Pancreas (tissue), 10 donors: ENCODE measurements at regions not wholly inside any gene's neighbourhood (a gene's known extent, or its start where the extent isn't known, plus 50 kb on each side); places are given as distances from the start of the nearest gene placed in this dataset.

Source experiments
- ATAC-seq, 4 donors: fragments of 200-7000 bp; cut with Tn5 transposase; one replicate each; pipeline versions ENCODE4 v1.8.0 to v1.9.1; 2020; ENCODE audit warnings: mild to moderate bottlenecking in 4 of 4, moderate library complexity in 4 of 4
- DNase-seq, 6 donors: peaks; one replicate each; pipeline ENCODE4 v3.0.0-alpha.2; 2020
- FAIRE-seq: peaks from 2 replicates; lab custom pipeline; 2012; peaks lifted over from hg19 to GRCh38; lab: Jason Lieb, UNC
- H3K27ac ChIP-seq, 4 donors: fragments of 200-600 bp; sonication (generic); 1 replicate in 3 of 4; 2 replicates in 1 of 4; pipeline versions ENCODE4 v1.5.0 to v1.8.0; 2020
- H3K27me3 ChIP-seq, 4 donors: fragments of 200-600 bp; one replicate each; pipeline ENCODE4 v1.8.0; 2021
- H3K36me3 ChIP-seq, 3 donors: fragments of 200-600 bp; sonication (generic) in 1 of 3; one replicate each; pipeline versions ENCODE4 v1.5.0 to v1.8.0; 2020 to 2021
- H3K4me1 ChIP-seq, 3 donors: fragments of 200-600 bp; one replicate each; pipeline ENCODE4 v1.8.0; 2021
- H3K4me3 ChIP-seq, 4 donors: fragments of 200-600 bp; sonication (generic) in 2 of 4; one replicate each; pipeline versions ENCODE4 v1.5.0 to v1.8.0; 2020 to 2021
- H3K9me3 ChIP-seq, 4 donors: fragments of 200-600 bp; one replicate each; pipeline ENCODE4 v1.8.0; 2021
- WGBS, 2 donors: extraction: QIAGEN DNeasy Blood & Tissue Kit; methylation state at CpG; one replicate each; pipeline ENCODE4 v1.1.7; 2013; 5-methylcytosine and 5-hydroxymethylcytosine counted together
- intact Hi-C, 3 donors: fragments of 100-400 bp; cut with DNase I; formaldehyde crosslinking; loops; one replicate each; pipeline versions ENCODE4 v1.11.1 to v1.14.2; 2022
- TF ChIP-seq, protein P1 (sequence below), 4 donors: fragments of 200-600 bp; sonication (generic) in 3 of 4; IDR thresholded peaks; one replicate each; pipeline versions ENCODE4 v1.5.0 to v1.8.0; 2021; ENCODE audit warnings: antibody characterized with exemption in 4 of 4
- donor health status: healthy with polysubstance abuse.
- donor health status: DM: no; HTN: no; CAD: no; lungs with moderate emphysema.
- donor health status: DM: no; HTN: no; CAD: no.
- donor health status: control.
- donor health status: control.
- donor health status: Bipolar disorder and iron deficiency.
- donor health status: DM: yes; HTN: yes; CAD: no.
- donor health status: DM: no; HTN: no; CAD: no.
- donor health status: DM: no; HTN: no; CAD: no.
- donor health status: DM: yes; HTN: yes; CAD: no.

DNA sequence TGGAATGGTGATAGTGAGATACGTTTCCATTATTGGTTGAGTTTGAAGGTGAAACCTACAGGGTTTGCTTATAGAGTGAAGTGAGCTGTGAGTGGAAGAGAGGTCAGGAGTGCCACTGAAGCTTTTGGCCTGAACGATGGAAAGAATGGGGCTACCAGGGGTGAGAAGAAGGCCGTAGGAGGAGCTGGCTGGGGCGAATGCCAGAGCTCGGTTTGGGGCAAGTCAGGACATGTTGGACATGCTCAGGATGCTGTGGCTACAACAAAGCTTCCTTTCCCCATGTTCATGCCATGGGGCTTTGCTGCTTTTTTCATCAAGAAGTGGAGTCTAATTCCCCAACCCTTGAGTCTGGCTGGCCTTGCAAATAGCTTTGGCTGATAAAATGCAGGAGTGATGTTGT, 253.7 kb downstream of the GLRX3 start:
- FAIRE-seq (no peak), DNase-seq (no peak), ATAC-seq (no peak)
- no peaks in the 10 kb centered on the region for H3K27me3 ChIP-seq
- TF ChIP-seq, protein P1, sequence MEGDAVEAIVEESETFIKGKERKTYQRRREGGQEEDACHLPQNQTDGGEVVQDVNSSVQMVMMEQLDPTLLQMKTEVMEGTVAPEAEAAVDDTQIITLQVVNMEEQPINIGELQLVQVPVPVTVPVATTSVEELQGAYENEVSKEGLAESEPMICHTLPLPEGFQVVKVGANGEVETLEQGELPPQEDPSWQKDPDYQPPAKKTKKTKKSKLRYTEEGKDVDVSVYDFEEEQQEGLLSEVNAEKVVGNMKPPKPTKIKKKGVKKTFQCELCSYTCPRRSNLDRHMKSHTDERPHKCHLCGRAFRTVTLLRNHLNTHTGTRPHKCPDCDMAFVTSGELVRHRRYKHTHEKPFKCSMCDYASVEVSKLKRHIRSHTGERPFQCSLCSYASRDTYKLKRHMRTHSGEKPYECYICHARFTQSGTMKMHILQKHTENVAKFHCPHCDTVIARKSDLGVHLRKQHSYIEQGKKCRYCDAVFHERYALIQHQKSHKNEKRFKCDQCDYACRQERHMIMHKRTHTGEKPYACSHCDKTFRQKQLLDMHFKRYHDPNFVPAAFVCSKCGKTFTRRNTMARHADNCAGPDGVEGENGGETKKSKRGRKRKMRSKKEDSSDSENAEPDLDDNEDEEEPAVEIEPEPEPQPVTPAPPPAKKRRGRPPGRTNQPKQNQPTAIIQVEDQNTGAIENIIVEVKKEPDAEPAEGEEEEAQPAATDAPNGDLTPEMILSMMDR (IDR thresholded peaks at IDR 0.05): no peak
- H3K27ac ChIP-seq: no peak overlapping the region
- no peaks in the 10 kb centered on the region for H3K36me3 ChIP-seq
- intact Hi-C loops: no loop called here
- H3K4me3 ChIP-seq: no peak overlapping the region
- 79 to 85% methylated on average over 5 of the region's 5 CpGs for WGBS, 2 donors
- no peaks in the 10 kb centered on the region for H3K4me1 ChIP-seq
- H3K9me3 ChIP-seq: no peaks in the 10 kb centered on the region

DNA sequence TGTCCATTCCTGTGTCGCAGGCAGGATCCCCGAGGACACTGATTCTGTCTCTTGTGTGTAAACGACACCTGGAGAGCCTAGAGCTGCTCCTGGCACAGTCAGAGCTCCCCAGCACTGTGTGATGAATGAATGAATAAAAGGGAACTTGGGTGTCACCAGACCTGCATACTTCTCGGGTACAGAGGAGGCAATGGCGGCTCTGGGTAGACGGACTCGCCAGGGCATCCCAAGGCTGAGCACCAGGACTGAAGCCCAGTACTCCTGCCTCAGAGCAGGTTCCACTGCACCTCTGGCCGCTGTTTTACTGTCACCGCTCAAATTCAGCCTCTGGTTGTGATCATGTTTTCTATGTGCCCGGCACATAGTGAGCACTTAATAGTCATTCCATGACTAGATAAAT, 255.8 kb downstream of the GLRX3 start:
- H3K36me3 ChIP-seq: no peaks in the 10 kb centered on the region
- ATAC-seq: no peak
- H3K27ac ChIP-seq: no peak overlapping the region
- H3K9me3 ChIP-seq: no peaks in the 10 kb centered on the region
- no peaks in the 10 kb centered on the region for H3K4me1 ChIP-seq
- TF ChIP-seq, protein P1 (IDR thresholded peaks at IDR 0.05): no peak
- FAIRE-seq: no peak
- intact Hi-C loops: no loop called here
- H3K4me3 ChIP-seq: no peak overlapping the region
- no peaks in the 10 kb centered on the region for H3K27me3 ChIP-seq
- 76 to 87% methylated on average over 10 of the region's 10 CpGs for WGBS, 2 donors
- DNase-seq: no peak

DNA sequence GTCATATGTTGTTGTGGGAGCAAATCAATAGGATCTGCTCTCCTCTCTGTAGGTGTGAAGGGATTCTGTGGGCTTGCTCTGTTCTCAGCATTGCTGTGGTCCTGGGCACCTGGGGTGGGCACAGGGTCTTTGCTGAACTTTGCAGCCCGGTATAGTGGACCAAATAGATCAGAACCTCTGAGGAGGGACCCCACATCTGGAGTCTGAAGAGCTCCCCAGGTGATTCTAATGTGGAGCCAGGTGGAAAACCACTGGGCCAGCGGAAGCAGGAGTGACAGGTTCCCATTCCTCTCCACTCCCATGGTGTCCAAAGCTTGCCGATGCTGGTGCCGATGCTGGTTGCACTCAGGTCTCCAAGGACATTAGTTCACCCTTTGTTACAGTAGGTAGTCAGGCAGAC, 257.2 kb downstream of the GLRX3 start:
- no peaks in the 10 kb centered on the region for H3K9me3 ChIP-seq
- intact Hi-C loops: no loop called here
- H3K4me1 ChIP-seq: no peaks in the 10 kb centered on the region
- TF ChIP-seq, protein P1 (IDR thresholded peaks at IDR 0.05): no peak
- H3K27me3 ChIP-seq: no peaks in the 10 kb centered on the region
- 88 to 93% methylated on average over 4 of the region's 4 CpGs for WGBS, 2 donors
- no peak for ATAC-seq
- no peak for FAIRE-seq
- no peak overlapping the region for H3K4me3 ChIP-seq
- no peaks in the 10 kb centered on the region for H3K36me3 ChIP-seq
- no peak for DNase-seq
- H3K27ac ChIP-seq: no peak overlapping the region

DNA sequence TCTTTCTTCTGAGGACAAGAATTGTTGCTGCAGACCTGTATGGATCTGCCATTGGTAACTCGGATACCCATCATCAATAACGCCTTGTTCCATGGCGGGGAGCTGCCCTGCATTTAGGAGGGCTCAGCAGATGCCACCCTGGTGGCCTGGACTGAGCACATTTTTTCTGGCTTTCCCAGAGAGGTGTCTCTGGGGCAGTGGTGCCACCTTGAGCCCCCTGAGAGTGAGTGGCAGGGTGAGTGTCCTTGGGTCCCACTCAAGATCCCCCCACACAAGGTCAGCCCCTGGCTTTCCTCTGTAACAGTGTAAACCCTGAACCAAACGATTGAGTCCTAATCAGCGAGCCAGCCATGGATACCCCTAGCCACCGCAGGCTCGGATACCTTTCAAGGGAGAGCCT, 258.6 kb downstream of the GLRX3 start:
- FAIRE-seq (no peak), ATAC-seq (no peak)

DNA sequence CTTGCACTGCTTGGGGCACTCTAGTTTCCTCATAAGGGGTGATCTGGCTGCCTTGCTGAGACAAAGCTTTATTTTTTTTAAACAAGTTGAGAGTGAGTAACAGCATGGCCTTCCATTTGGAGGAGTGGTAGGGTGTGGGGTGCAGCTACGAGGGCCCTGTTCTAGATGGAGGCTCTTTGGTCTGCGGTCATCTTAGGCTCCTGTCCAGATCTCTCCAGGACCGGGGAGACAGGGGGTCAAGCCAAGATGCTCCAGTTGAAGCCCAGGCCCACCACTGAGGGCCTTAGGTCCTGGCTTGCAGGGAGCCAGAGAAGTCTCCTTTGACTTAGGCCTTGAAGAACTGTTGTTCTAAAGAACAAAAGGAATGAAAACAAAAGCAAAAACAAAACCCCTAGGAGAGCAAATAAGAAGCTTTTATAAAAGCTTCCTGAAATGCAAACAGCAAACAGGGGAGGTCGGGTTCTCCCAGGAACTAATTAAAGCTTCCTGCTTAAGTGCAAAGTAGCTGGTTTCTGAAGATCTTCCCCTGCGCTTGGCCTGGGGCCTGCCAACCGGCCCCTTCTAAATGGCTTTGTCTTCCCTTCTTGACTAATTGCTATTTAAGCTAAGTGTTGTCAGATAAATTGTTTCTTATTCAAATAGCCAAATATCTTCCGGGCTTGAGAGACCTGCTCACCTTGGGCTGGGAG, 259.2 kb downstream of the GLRX3 start:
- Histone ChIP-seq H3K9me3 (no peaks in the 10 kb centered on the region), H3K27ac (no peak overlapping the region), H3K4me1 (no peaks in the 10 kb centered on the region), H3K36me3 (no peaks in the 10 kb centered on the region), H3K27me3 (no peaks in the 10 kb centered on the region), H3K4me3 (no peak overlapping the region)
- 67 to 77% methylated on average over 7 of the region's 7 CpGs for WGBS, 2 donors
- intact Hi-C loops: no loop called here
- TF ChIP-seq, protein P1 (IDR thresholded peaks at IDR 0.05): no peak
- DNase-seq (no peak), FAIRE-seq (no peak), ATAC-seq (no peak)

More for the DNA sequence above, 258.6 kb downstream of the GLRX3 start:
- intact Hi-C loops: no loop called here
- DNase-seq: no peak
- no peaks in the 10 kb centered on the region for H3K36me3 ChIP-seq
- H3K9me3 ChIP-seq: no peaks in the 10 kb centered on the region
- no peak overlapping the region for H3K4me3 ChIP-seq
- 75 to 93% methylated on average over 7 of the region's 7 CpGs for WGBS, 2 donors
- H3K4me1 ChIP-seq: no peaks in the 10 kb centered on the region
- H3K27me3 ChIP-seq: no peaks in the 10 kb centered on the region
- TF ChIP-seq, protein P1 (IDR thresholded peaks at IDR 0.05): no peak
- H3K27ac ChIP-seq: no peak overlapping the region
